PFSK-1 (cell line): ENCODE measurements at regions not wholly inside any gene's neighbourhood (a gene's known extent, or its start where the extent isn't known, plus 50 kb on each side); places are given as distances from the start of the nearest gene placed in this dataset.

ENCODE experiments used
- TAF1 ChIP-seq: IDR thresholded peaks from 2 replicates; pipeline ENCODE4 v1.6.1; 2012; ENCODE audit warnings: low read length, control low read depth, borderline replicate concordance; ENCODE audit not compliant: insufficient read depth
- TF ChIP-seq, protein P1 (sequence below), 2 experiments: IDR thresholded peaks; 2 replicates each; pipeline versions ENCODE4 v1.6.1 to v1.8.0; 2011 to 2012; ENCODE audit warnings: low read depth in 2 of 2, low read length in 2 of 2, control low read depth in 1 of 2, inconsistent platforms in 1 of 2, mild to moderate bottlenecking in 1 of 2, moderate library complexity in 1 of 2; ENCODE audit not compliant: insufficient read depth in 1 of 2

DNA sequence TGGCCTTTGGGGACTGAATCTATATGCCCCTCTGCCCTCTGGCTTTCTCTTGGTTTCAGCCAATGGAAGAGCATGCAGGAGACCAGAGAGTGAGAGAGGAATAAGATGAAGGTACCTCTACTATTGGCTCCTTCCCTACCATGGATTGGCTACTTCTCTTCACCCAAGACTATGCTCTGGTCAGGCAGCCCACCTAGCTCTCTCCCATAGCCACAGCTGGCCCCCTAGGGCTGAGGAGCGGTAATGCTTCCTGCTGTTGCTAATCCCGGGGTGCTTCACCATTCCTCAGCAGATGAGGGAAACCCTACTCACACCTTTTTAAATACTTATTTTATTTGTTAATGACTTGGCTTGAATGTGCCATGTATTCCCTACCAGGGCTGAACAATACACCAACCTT is 142.4 kb downstream of the MREG start:
- TF ChIP-seq, protein P1, sequence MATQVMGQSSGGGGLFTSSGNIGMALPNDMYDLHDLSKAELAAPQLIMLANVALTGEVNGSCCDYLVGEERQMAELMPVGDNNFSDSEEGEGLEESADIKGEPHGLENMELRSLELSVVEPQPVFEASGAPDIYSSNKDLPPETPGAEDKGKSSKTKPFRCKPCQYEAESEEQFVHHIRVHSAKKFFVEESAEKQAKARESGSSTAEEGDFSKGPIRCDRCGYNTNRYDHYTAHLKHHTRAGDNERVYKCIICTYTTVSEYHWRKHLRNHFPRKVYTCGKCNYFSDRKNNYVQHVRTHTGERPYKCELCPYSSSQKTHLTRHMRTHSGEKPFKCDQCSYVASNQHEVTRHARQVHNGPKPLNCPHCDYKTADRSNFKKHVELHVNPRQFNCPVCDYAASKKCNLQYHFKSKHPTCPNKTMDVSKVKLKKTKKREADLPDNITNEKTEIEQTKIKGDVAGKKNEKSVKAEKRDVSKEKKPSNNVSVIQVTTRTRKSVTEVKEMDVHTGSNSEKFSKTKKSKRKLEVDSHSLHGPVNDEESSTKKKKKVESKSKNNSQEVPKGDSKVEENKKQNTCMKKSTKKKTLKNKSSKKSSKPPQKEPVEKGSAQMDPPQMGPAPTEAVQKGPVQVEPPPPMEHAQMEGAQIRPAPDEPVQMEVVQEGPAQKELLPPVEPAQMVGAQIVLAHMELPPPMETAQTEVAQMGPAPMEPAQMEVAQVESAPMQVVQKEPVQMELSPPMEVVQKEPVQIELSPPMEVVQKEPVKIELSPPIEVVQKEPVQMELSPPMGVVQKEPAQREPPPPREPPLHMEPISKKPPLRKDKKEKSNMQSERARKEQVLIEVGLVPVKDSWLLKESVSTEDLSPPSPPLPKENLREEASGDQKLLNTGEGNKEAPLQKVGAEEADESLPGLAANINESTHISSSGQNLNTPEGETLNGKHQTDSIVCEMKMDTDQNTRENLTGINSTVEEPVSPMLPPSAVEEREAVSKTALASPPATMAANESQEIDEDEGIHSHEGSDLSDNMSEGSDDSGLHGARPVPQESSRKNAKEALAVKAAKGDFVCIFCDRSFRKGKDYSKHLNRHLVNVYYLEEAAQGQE (IDR thresholded peaks at IDR 0.05; ENCODE audit: insufficient read depth in 1 of 2, low read depth in 2 of 2, low read length in 2 of 2), result no peak
- TF ChIP-seq TAF1, result no peak
